ENCODE measurements at regions not wholly inside any gene's neighbourhood (a gene's known extent, or its start where the extent isn't known, plus 50 kb on each side); places are given as distances from the start of the nearest gene placed in this dataset.

GRCh38 chr2:21944536-21944935 lies 820.8 kb downstream of the TDRD15 start:
- TF ChIP-seq E2F6 (IDR thresholded peaks at IDR 0.05; ENCODE audit: borderline replicate concordance, low read depth) (no peak), POLR2A (IDR thresholded peaks at IDR 0.05; ENCODE audit: low read length) (no peak), REST (IDR thresholded peaks at IDR 0.05) (no peak)
